Middle frontal gyrus (tissue), 1 donor: ENCODE measurements at regions not wholly inside any gene's neighbourhood (a gene's known extent, or its start where the extent isn't known, plus 50 kb on each side); places are given as distances from the start of the nearest gene placed in this dataset.
"Not testable (repeated sequence)": the region's sequence is repeated elsewhere in the genome, so short reads cannot be mapped to it uniquely, and the experiment has no call there.

Experiments
- DNase-seq: peaks from one replicate; pipeline ENCODE4 v3.0.0-alpha.2; 2015; ENCODE audit warnings: low spot score; ENCODE audit errors: extremely low spot score

GRCh38 chr5:40154194-40154593 is 525.5 kb upstream of the PTGER4 start:
- no peak for DNase-seq

- DNase-seq: no peak
Measured at GRCh38 chr5:40150896-40151295, 528.8 kb upstream of the PTGER4 start.

- DNase-seq: no peak
Measured at GRCh38 chr5:40141896-40142295, 537.8 kb upstream of the PTGER4 start.

GRCh38 chr5:40141418-40141817 is 538.3 kb upstream of the PTGER4 start:
- DNase-seq: no peak

GRCh38 chr5:40137223-40137622 is 542.5 kb upstream of the PTGER4 start:
- DNase-seq: no peak

- DNase-seq: no peak
Measured at GRCh38 chr5:40134883-40135520, 544.7 kb upstream of the PTGER4 start.

GRCh38 chr5:40124367-40124766 is 555.3 kb upstream of the PTGER4 start:
- no peak for DNase-seq

GRCh38 chr5:40121236-40121635 is 558.5 kb upstream of the PTGER4 start:
- DNase-seq: no peak

- no peak for DNase-seq
Measured at GRCh38 chr5:40112875-40113274, 566.8 kb upstream of the PTGER4 start.

GRCh38 chr5:40111036-40111435 is 568.7 kb upstream of the PTGER4 start:
- DNase-seq: not testable (repeated sequence)

GRCh38 chr5:40108764-40109390 is 570.8 kb upstream of the PTGER4 start:
- not testable (repeated sequence) for DNase-seq

- not testable (repeated sequence) for DNase-seq
Measured at GRCh38 chr5:40107786-40108185, 571.9 kb upstream of the PTGER4 start.

GRCh38 chr5:40106847-40107246 is 572.9 kb upstream of the PTGER4 start:
- no peak for DNase-seq

GRCh38 chr5:40098313-40098712 is 581.4 kb upstream of the PTGER4 start:
- no peak for DNase-seq

- DNase-seq: no peak
Measured at GRCh38 chr5:40093550-40093949, 586.2 kb upstream of the PTGER4 start.

GRCh38 chr5:40089269-40089668 is 590.4 kb upstream of the PTGER4 start:
- DNase-seq: no peak

GRCh38 chr5:40084614-40085013 is 595.1 kb upstream of the PTGER4 start:
- DNase-seq: no peak

- no peak for DNase-seq
Measured at GRCh38 chr5:40082313-40082712, 597.4 kb upstream of the PTGER4 start.

GRCh38 chr5:40080191-40080590 is 599.5 kb upstream of the PTGER4 start:
- DNase-seq: no peak

GRCh38 chr5:40078898-40079575 is 600.7 kb upstream of the PTGER4 start:
- no peak for DNase-seq

- no peak for DNase-seq
Measured at GRCh38 chr5:40074826-40075225, 604.9 kb upstream of the PTGER4 start.

- no peak for DNase-seq
Measured at GRCh38 chr5:40073927-40074326, 605.8 kb upstream of the PTGER4 start.

- DNase-seq: no peak
Measured at GRCh38 chr5:40071870-40072269, 607.8 kb upstream of the PTGER4 start.
